Bronchial epithelial cell (primary cell): ENCODE measurements at regions not wholly inside any gene's neighbourhood (a gene's known extent, or its start where the extent isn't known, plus 50 kb on each side); places are given as distances from the start of the nearest gene placed in this dataset.

ENCODE experiments used
- DNase-seq: peaks from one replicate; pipeline ENCODE4 v3.0.0-alpha.2; 2010; ENCODE audit warnings: low read depth
- FAIRE-seq: peaks from 2 replicates; lab custom pipeline; 2011; peaks lifted over from hg19 to GRCh38; lab: Jason Lieb, UNC
- H3K27me3 ChIP-seq: 2 replicates; pipeline ENCODE4 v1.5.1; 2011; ENCODE audit warnings: low read length; ENCODE audit not compliant: control insufficient read depth, insufficient read depth
- H3K36me3 ChIP-seq: 2 replicates; pipeline ENCODE4 v1.5.1; 2011; ENCODE audit warnings: low read length; ENCODE audit not compliant: control insufficient read depth, insufficient read depth
- H3K4me3 ChIP-seq: 2 replicates; pipeline ENCODE4 v1.5.1; 2011; ENCODE audit warnings: mild to moderate bottlenecking, low read depth, low read length, control low read depth
- CTCF ChIP-seq: IDR thresholded peaks from 2 replicates; pipeline ENCODE4 v1.5.1; 2011; ENCODE audit warnings: mild to moderate bottlenecking, moderate library complexity, low read length, control low read depth, inconsistent platforms; ENCODE audit not compliant: insufficient read depth, severe bottlenecking

DNA sequence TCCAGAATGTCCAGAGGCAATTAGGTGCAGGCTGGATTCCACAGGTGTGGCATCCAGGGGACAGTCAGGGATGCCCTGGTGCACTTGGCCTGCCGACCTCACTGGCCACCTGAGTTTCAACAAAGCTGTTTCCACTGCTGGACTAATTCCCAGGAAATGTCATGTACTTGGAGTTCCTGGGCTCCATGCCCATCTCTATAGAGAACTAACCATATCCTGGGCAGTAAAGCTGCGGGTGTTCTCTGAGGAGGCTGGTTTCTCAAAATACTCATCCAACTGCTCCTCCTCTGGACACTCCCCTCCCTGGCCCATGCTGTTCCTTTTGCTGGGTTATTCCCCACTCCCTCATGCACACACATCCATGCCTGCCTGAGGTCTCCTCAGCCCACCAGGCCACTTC is 161.9 kb upstream of the SKOR2 start:
- TF ChIP-seq CTCF, result no peak
- no peak for FAIRE-seq
- no peak for DNase-seq
- Histone ChIP-seq H3K36me3 (no peaks in the 10 kb centered on the region), H3K27me3 (no peaks in the 10 kb centered on the region), H3K4me3 (no peak overlapping the region)

DNA sequence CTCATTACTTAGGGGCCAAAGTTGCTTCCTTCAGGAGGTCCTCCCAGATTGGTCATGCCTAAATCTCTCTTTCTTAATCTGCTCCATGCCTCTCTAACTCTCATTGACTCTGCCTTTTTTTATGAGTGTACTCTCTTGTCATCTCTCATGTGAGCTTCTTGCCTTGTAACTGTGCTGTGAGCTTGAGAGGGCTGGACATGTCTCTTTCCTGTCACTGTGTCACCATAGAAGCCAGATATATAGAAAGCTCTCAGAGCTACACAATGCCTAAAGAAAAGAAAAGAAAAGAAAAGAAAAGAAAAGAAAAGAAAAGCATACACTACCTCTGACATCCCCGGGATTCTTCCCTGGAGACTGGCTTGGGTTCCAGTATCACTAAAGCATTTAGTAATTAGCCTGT is 161.5 kb upstream of the SKOR2 start:
- Histone ChIP-seq H3K27me3 (no peaks in the 10 kb centered on the region), H3K36me3 (no peaks in the 10 kb centered on the region), H3K4me3 (no peak overlapping the region)
- TF ChIP-seq CTCF, result no peak
- DNase-seq, result no peak
- FAIRE-seq, result no peak

DNA sequence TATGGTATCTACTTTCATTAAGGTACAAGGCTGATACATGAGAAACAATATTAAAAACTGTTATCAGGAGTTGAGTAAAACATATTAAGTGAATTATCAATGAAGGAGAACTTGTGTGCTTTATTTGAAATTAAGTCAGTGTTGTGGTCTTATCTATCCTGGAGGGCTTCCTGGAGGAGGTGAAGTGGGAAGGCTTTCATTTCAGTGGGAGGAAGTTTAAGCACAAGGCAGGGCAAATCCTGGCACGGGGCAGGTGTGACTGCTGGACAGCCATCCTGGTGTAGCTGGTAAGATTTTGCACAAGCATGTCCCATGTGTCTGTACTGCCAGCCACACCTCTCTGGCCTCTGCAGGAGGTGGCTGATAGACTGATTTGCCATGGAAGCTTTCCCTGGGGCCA is 159.7 kb upstream of the SKOR2 start:
- H3K4me3 ChIP-seq, result no peak overlapping the region
- DNase-seq (no peak), FAIRE-seq (no peak)
- TF ChIP-seq CTCF, result no peak
- H3K36me3 ChIP-seq, result no peaks in the 10 kb centered on the region
- H3K27me3 ChIP-seq, result no peaks in the 10 kb centered on the region

- DNase-seq (no peak), FAIRE-seq (no peak)
- TF ChIP-seq CTCF, result no peak
These were observed 158.7 kb upstream of the SKOR2 start for GRCh38 chr18:47410139-47410538.

DNA sequence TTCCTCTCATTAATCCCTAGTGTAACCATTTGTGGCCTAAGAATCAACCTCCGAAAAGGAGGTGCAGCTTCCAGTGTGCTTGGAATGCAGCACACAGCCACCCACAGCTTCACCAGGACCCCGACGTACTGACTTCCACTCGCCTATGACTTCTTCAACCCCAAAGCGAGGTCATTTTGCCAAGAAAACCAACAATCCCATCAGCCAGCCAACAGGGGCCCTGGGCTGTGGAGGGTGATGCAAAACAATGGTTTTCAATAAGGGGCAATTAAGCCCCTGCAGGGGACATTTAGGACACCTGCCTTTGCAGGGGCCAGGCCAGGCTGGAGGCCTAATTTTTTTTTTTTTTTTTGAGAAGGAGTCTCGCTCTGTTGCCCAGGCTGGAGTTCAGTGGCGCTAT is 158.1 kb upstream of the SKOR2 start:
- DNase-seq, result no peak
- no peaks in the 10 kb centered on the region for H3K36me3 ChIP-seq
- H3K27me3 ChIP-seq, result no peaks in the 10 kb centered on the region
- no peak overlapping the region for H3K4me3 ChIP-seq
- no peak for TF ChIP-seq CTCF
- FAIRE-seq, result no peak

More at GRCh38 chr18:47410139-47410538, 158.7 kb upstream of the SKOR2 start:
- H3K36me3 ChIP-seq, result no peaks in the 10 kb centered on the region
- H3K4me3 ChIP-seq, result no peak overlapping the region
- H3K27me3 ChIP-seq, result no peaks in the 10 kb centered on the region

DNA sequence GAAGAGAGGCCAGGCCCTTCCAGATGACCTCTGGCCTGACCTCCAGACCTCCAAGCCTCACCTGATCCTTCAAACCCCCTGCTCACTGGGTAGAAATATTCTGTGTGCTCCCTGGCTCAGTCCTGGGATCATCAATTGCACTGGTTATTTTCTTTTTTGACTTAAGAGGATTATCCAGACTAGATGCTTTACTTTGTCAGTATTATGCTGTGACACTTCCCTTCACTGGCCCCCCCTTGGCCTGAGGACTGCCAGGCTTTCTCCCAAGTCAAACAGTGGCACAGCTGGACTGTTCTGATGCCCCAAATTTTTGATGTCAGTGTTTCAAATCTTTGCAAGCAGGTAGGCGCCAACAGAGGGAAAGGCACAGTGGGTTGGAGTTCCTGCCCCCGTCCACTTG is 156.3 kb upstream of the SKOR2 start:
- Histone ChIP-seq H3K27me3 (no peaks in the 10 kb centered on the region), H3K36me3 (no peaks in the 10 kb centered on the region), H3K4me3 (no peak overlapping the region)
- no peak for TF ChIP-seq CTCF
- no peak for FAIRE-seq
- DNase-seq, result no peak
